Glutamatergic neuron (in vitro differentiated cells): ENCODE measurements at regions not wholly inside any gene's neighbourhood (a gene's known extent, or its start where the extent isn't known, plus 50 kb on each side); places are given as distances from the start of the nearest gene placed in this dataset.

Experiments
- DNase-seq: peaks from one replicate; pipeline ENCODE4 v3.0.0; 2022
- H3K27ac Mint-ChIP-seq: one replicate; pipeline ENCODE4 v1.8.0; 2020; ENCODE audit warnings: mild to moderate bottlenecking, mixed read lengths, inconsistent platforms; ENCODE audit not compliant: unreplicated experiment
- H3K27me3 Mint-ChIP-seq: one replicate; pipeline ENCODE4 v1.8.0; 2020; ENCODE audit warnings: mild to moderate bottlenecking, moderate library complexity, mixed read lengths, inconsistent platforms; ENCODE audit not compliant: unreplicated experiment
- H3K36me3 Mint-ChIP-seq: one replicate; pipeline ENCODE4 v1.8.0; 2020; ENCODE audit warnings: mild to moderate bottlenecking, mixed read lengths, inconsistent platforms; ENCODE audit not compliant: unreplicated experiment
- H3K4me1 Mint-ChIP-seq: one replicate; pipeline ENCODE4 v1.8.0; 2020; ENCODE audit warnings: mild to moderate bottlenecking, low read depth, mixed read lengths, inconsistent platforms; ENCODE audit not compliant: unreplicated experiment
- H3K4me3 Mint-ChIP-seq: one replicate; pipeline ENCODE4 v1.8.0; 2020; ENCODE audit warnings: mild to moderate bottlenecking, mixed read lengths, inconsistent platforms; ENCODE audit not compliant: unreplicated experiment
- H3K9me3 Mint-ChIP-seq: one replicate; pipeline ENCODE4 v1.8.0; 2020; ENCODE audit warnings: mild to moderate bottlenecking, moderate library complexity, mixed read lengths, inconsistent platforms; ENCODE audit not compliant: unreplicated experiment
- TF ChIP-seq, protein P1 (sequence below): fragments of 200-600 bp; sonication (generic); IDR thresholded peaks from one replicate; pipeline ENCODE4 v1.5.0; 2021; ENCODE audit not compliant: partially characterized antibody, unreplicated experiment

DNA sequence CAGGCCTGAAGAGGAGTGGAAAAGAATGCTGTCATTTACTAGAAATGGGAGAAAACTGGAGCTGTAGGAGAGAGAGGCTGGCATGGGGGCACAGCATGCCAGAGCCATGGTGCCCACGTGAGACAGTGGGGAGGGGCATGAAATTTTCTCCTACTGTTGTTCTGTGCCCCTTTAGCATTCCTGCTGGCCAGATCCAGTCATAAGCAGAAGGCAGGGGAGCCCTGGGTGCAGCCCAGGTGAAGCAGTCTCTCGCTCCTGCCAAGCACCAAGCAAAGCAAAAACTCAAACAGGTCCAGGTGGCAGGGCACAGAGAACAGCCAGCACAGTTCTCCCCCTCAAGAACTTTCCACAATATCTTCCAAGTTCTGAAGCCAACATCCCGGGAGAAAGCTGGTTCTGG lies 383.2 kb downstream of the TCERG1L start:
- no peaks in the 10 kb centered on the region for H3K9me3 Mint-ChIP-seq
- DNase-seq = no peak
- TF ChIP-seq, protein P1, sequence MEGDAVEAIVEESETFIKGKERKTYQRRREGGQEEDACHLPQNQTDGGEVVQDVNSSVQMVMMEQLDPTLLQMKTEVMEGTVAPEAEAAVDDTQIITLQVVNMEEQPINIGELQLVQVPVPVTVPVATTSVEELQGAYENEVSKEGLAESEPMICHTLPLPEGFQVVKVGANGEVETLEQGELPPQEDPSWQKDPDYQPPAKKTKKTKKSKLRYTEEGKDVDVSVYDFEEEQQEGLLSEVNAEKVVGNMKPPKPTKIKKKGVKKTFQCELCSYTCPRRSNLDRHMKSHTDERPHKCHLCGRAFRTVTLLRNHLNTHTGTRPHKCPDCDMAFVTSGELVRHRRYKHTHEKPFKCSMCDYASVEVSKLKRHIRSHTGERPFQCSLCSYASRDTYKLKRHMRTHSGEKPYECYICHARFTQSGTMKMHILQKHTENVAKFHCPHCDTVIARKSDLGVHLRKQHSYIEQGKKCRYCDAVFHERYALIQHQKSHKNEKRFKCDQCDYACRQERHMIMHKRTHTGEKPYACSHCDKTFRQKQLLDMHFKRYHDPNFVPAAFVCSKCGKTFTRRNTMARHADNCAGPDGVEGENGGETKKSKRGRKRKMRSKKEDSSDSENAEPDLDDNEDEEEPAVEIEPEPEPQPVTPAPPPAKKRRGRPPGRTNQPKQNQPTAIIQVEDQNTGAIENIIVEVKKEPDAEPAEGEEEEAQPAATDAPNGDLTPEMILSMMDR = no peak
- H3K36me3 Mint-ChIP-seq = no peaks in the 10 kb centered on the region
- H3K4me1 Mint-ChIP-seq = no peaks in the 10 kb centered on the region
- peaks cover 2% of the 10 kb centered on the region for H3K27me3 Mint-ChIP-seq
- H3K4me3 Mint-ChIP-seq = no peak overlapping the region
- H3K27ac Mint-ChIP-seq = no peak overlapping the region

DNA sequence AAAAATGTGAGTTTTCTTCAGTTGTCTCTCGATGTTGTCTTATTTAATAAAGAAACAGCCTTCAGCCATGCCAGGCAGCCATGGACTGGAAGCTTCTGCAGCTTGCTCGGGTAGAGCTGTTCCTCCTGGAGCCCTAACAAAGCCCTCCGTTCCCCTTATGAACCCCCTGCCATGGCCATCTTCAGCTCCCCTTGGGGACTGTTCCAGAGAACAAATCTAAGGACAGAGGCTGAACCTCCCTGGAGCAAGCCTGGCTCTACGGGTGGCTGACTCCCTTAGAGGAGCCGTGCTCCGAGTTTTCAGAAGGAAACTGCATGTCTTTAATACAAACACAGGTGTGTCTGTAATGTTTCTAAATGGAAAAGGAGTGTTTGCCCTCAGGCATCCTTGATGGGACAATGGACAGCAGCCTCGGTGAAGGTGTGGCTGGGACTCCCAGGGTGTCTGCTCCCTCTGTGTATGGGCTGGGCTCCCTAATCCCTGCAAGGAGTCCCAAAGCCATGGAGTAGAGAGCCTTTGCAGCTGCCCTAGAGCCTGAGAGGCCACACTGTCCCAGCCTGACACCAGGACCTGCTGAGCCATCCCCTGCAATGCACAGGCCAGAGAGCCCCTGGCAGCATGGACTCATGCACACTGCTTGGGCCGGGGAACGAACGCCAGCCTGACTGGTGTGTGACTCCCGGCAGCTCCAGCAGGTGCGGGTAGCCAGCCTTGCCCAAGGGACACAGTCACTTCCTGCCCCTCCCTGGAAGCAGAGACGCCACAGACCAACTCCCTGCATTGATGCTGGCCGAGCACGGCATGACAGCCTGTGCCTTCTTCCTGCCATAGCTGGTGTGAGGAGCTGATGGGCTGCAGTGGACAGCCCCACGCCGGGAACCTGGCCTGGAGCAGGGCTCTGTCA lies 381.8 kb downstream of the TCERG1L start:
- TF ChIP-seq, protein P1 = no peak
- no peaks in the 10 kb centered on the region for H3K36me3 Mint-ChIP-seq
- no peak for DNase-seq
- H3K4me1 Mint-ChIP-seq = no peaks in the 10 kb centered on the region
- H3K9me3 Mint-ChIP-seq = no peaks in the 10 kb centered on the region
- H3K27ac Mint-ChIP-seq = no peak overlapping the region
- no peak overlapping the region for H3K4me3 Mint-ChIP-seq
- peaks cover 5% of the 10 kb centered on the region for H3K27me3 Mint-ChIP-seq

DNA sequence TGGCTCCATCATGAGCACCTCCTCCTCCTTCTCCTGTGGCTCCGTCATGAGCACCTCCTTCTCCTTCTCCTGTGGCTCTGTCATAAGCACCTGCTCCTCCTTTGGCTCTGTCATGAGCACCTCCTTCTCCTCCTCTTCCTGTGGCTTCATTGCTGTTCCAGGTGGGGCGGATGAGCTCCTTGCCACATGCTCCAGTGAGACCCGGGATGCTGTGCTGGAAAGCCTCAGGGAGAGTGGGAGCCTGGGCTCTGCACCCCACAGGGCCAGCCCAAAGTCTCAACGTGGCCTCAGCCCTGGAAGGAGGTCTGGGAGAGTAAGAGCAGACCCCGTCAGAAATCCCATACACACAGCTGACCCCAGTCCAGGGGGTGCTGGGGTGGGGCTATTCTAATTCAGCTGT lies 380.7 kb downstream of the TCERG1L start:
- H3K27ac Mint-ChIP-seq = no peak overlapping the region
- no peaks in the 10 kb centered on the region for H3K4me1 Mint-ChIP-seq
- no peak overlapping the region for H3K4me3 Mint-ChIP-seq
- no peaks in the 10 kb centered on the region for H3K9me3 Mint-ChIP-seq
- H3K36me3 Mint-ChIP-seq = no peaks in the 10 kb centered on the region
- peaks cover 5% of the 10 kb centered on the region for H3K27me3 Mint-ChIP-seq
- TF ChIP-seq, protein P1 = no peak
- DNase-seq = no peak

DNA sequence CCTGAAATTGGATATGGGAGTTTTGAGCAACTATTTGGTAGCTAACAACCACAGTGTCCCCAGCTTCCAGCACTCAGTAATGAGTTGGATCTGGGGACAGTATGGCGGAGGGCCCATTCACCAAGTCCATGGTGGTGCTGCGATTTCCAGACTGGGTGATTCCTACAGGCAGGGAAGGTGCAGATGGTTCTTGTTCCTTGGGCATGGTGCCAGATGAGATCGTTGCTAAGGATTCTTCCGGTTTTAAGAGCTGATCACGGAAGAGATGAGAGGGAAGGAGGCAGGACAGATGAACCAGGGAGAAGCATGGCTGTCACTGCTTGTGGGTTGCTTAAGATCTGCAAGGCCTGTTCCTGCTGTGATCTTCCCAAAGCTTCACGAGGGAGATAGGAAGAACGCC lies 380.3 kb downstream of the TCERG1L start:
- Mint-ChIP-seq H3K36me3 (no peaks in the 10 kb centered on the region), H3K4me3 (no peak overlapping the region), H3K27ac (no peak overlapping the region), H3K4me1 (no peaks in the 10 kb centered on the region), H3K9me3 (no peaks in the 10 kb centered on the region), H3K27me3 (peaks cover 5% of the 10 kb centered on the region)
- no peak for DNase-seq
- TF ChIP-seq, protein P1 = no peak

DNA sequence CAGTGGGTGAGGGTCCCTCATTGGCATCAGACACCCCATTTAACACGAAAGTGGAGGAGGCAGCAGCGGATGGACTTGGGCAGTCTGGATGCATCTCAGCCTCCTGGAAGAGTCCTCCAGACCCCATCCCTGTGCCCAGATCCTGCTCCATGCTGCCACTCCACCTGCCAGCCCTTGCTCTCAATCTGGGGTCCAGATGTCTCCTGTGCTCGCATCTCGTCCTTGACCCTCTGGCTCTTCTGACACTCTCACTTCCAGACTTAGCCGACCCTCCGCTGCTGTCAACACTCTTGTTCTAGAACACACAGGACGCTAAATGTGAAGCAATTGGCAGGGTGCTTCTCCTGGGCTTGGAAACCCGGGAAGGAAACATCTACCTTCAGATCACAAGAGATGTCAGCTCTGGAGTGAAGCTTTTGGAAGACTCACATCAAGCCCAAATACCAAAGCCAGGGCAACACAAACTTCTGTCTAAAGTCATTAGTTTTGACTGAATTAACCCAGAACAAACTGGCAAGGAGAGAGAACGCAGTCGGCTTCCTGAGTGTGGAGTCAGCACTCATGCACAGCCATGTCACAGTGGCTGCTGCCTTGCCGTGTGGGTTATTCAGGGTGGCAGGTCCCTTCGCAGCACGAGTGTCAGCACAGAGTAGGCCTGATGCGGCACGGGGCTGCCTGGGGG lies 379.1 kb downstream of the TCERG1L start:
- no peaks in the 10 kb centered on the region for H3K36me3 Mint-ChIP-seq
- no peaks in the 10 kb centered on the region for H3K4me1 Mint-ChIP-seq
- H3K4me3 Mint-ChIP-seq = no peak overlapping the region
- peaks cover 5% of the 10 kb centered on the region for H3K27me3 Mint-ChIP-seq
- DNase-seq = no peak
- no peak overlapping the region for H3K27ac Mint-ChIP-seq
- peaks cover 2% of the 10 kb centered on the region for H3K9me3 Mint-ChIP-seq
- TF ChIP-seq, protein P1 = no peak
